ENCODE measurements at regions not wholly inside any gene's neighbourhood (a gene's known extent, or its start where the extent isn't known, plus 50 kb on each side); places are given as distances from the start of the nearest gene placed in this dataset.

- no peaks in the 10 kb centered on the region for H3K36me3 ChIP-seq (ENCODE audit: control insufficient read depth, insufficient read depth, low read length)
- TF ChIP-seq, protein P1, sequence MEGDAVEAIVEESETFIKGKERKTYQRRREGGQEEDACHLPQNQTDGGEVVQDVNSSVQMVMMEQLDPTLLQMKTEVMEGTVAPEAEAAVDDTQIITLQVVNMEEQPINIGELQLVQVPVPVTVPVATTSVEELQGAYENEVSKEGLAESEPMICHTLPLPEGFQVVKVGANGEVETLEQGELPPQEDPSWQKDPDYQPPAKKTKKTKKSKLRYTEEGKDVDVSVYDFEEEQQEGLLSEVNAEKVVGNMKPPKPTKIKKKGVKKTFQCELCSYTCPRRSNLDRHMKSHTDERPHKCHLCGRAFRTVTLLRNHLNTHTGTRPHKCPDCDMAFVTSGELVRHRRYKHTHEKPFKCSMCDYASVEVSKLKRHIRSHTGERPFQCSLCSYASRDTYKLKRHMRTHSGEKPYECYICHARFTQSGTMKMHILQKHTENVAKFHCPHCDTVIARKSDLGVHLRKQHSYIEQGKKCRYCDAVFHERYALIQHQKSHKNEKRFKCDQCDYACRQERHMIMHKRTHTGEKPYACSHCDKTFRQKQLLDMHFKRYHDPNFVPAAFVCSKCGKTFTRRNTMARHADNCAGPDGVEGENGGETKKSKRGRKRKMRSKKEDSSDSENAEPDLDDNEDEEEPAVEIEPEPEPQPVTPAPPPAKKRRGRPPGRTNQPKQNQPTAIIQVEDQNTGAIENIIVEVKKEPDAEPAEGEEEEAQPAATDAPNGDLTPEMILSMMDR (IDR thresholded peaks at IDR 0.05; ENCODE audit: insufficient read depth, low read length, severe bottlenecking): no peak
- H3K27me3 ChIP-seq (ENCODE audit: control insufficient read depth, insufficient read depth, low read length): no peaks in the 10 kb centered on the region
- DNase-seq (ENCODE audit: low read depth): no peak
- H3K4me3 ChIP-seq (ENCODE audit: low read depth, low read length): no peak overlapping the region
- no peak for FAIRE-seq
These were observed 57.1 kb upstream of the LINGO1 start for GRCh38 chr15:77689821-77690220.

GRCh38 chr15:77688693-77689092 is 56.0 kb upstream of the LINGO1 start:
- Histone ChIP-seq H3K4me3 (ENCODE audit: low read depth, low read length) (no peak overlapping the region), H3K27me3 (ENCODE audit: control insufficient read depth, insufficient read depth, low read length) (no peaks in the 10 kb centered on the region), H3K36me3 (ENCODE audit: control insufficient read depth, insufficient read depth, low read length) (no peaks in the 10 kb centered on the region)
- FAIRE-seq (no peak), DNase-seq (ENCODE audit: low read depth) (no peak)
- TF ChIP-seq, protein P1 (IDR thresholded peaks at IDR 0.05; ENCODE audit: insufficient read depth, low read length, severe bottlenecking): no peak

GRCh38 chr15:77688266-77688665 is 55.6 kb upstream of the LINGO1 start:
- no peak for FAIRE-seq

DNA sequence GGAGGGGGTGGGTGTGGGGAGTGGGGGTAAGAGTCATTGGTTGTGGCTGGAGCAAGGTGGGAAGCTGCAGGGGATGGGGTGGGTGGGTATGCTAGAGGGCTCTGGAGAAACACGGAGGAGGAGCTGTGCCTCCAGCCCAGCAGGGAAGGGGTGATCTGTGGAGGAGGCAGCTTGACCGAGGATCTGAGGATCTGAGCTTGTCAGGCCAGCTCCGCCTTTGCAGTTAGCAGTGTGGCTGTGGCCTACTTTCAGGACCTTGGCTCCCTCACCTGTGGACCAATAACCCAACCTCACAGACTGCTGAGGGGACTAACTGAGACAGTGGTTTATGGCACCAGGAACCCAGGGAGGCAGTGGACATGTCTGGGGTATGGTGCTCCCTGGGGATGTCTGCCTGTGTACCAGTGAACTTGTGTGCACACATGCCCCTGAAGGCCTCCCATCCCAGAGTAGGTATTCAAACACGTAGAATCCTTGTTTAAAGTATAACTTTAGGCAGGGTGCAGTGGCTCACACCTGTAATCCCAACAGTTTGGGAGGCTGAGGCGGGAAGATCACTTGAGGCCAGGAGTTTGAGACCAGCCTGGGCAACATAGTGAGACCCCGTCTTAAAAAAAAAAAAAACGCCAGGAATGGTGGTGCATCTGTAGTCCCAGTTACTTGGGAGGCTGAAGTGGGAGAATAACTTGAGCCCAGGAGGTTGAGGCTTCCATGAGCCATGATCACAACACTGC is 52.5 kb upstream of the LINGO1 start:
- DNase-seq (ENCODE audit: low read depth) (no peak), FAIRE-seq (no peak)
- Histone ChIP-seq H3K27me3 (ENCODE audit: control insufficient read depth, insufficient read depth, low read length) (no peaks in the 10 kb centered on the region), H3K36me3 (ENCODE audit: control insufficient read depth, insufficient read depth, low read length) (no peaks in the 10 kb centered on the region), H3K4me3 (ENCODE audit: low read depth, low read length) (no peak overlapping the region)
- TF ChIP-seq, protein P1 (IDR thresholded peaks at IDR 0.05; ENCODE audit: insufficient read depth, low read length, severe bottlenecking): no peak

More at GRCh38 chr15:77688266-77688665, 55.6 kb upstream of the LINGO1 start:
- Histone ChIP-seq H3K4me3 (ENCODE audit: low read depth, low read length) (no peak overlapping the region), H3K36me3 (ENCODE audit: control insufficient read depth, insufficient read depth, low read length) (no peaks in the 10 kb centered on the region), H3K27me3 (ENCODE audit: control insufficient read depth, insufficient read depth, low read length) (no peaks in the 10 kb centered on the region)
- no peak for DNase-seq (ENCODE audit: low read depth)
- TF ChIP-seq, protein P1 (IDR thresholded peaks at IDR 0.05; ENCODE audit: insufficient read depth, low read length, severe bottlenecking): no peak

DNA sequence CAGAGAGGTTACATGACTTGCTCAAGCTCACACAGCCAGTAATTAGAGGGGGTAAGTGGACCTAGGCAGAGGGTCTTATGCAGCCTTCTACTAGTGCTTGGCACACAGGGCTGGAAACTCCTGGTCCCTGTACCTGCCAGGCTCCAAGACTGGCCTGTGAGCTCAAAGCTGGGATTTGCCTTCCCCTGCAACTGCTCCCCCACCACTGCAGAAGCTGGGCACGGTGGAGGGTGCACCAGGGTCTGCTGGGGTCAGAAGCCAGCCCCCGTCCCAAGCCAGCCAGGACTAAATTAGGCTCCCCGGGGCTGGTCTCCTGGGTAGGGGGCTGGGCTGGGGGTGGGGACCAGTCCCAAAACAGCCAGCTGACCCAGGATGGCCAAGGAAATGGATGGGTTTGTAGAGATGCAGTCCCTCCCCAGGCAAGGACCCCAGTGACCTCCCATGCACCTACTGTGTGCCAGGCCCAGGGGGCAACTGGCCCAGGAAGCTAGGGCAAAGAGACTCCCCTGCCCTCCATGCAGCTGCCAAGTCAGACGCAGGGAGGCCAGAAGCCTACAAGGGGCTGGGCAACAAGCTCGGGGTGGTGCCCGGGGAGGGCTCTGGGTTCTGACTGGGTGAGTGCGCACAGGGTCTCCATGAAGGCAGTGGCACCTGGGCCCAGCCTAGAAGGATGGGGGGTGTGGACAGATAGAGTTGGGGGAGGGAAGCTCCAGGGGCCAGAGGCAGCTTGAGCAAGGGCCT is 51.8 kb upstream of the LINGO1 start:
- TF ChIP-seq, protein P1 (IDR thresholded peaks at IDR 0.05; ENCODE audit: insufficient read depth, low read length, severe bottlenecking): no peak
- no peak overlapping the region for H3K4me3 ChIP-seq (ENCODE audit: low read depth, low read length)
- DNase-seq (ENCODE audit: low read depth) (no peak), FAIRE-seq (no peak)
- no peaks in the 10 kb centered on the region for H3K27me3 ChIP-seq (ENCODE audit: control insufficient read depth, insufficient read depth, low read length)
- H3K36me3 ChIP-seq (ENCODE audit: control insufficient read depth, insufficient read depth, low read length): no peaks in the 10 kb centered on the region
